H1 (cell line): ENCODE measurements at regions not wholly inside any gene's neighbourhood (a gene's known extent, or its start where the extent isn't known, plus 50 kb on each side); places are given as distances from the start of the nearest gene placed in this dataset.

Experiments
- CTCF ChIA-PET: fragments of 300-600 bp; sonication (Branson Sonifier 250); formaldehyde crosslinking; loops from one replicate; lab custom pipeline; 2021; ENCODE audit not compliant: partially characterized antibody; lab: Charles Lee
- POLR2A ChIA-PET: fragments of 300-600 bp; sonication (Branson Sonifier 250); formaldehyde crosslinking; loops from one replicate; lab custom pipeline; 2021; ENCODE audit warnings: inconsistent platforms; ENCODE audit not compliant: partially characterized antibody; lab: Charles Lee
- DNase-seq, 2 experiments: peaks; one replicate each; pipeline versions ENCODE4 v3.0.0 to v3.0.0-alpha.2; 2010 to 2022; ENCODE audit warnings: low spot score in 2 of 2, low read depth in 1 of 2, mixed read lengths in 1 of 2
- FAIRE-seq: peaks from 2 replicates; lab custom pipeline; 2011; peaks lifted over from hg19 to GRCh38; lab: Jason Lieb, UNC
- H2AFZ ChIP-seq: 2 replicates; pipeline ENCODE4 v1.8.1; 2012; ENCODE audit warnings: low read length, inconsistent platforms
- H2AK5ac ChIP-seq: 2 replicates; pipeline ENCODE4 v1.6.1; 2013; ENCODE audit warnings: low read depth, low read length
- H2BK120ac ChIP-seq: replicated peaks from 2 replicates; pipeline ENCODE3; 2013; ENCODE audit warnings: low read depth, low read length, inconsistent platforms
- H2BK12ac ChIP-seq: 2 replicates; pipeline ENCODE4 v1.6.1; 2013; ENCODE audit warnings: low read depth, low read length
- H2BK15ac ChIP-seq: 2 replicates; pipeline ENCODE4 v1.6.1; 2013; ENCODE audit warnings: low read length
- H2BK20ac ChIP-seq: 2 replicates; pipeline ENCODE4 v1.6.1; 2013; ENCODE audit warnings: low read length
- H2BK5ac ChIP-seq: 2 replicates; pipeline ENCODE4 v1.6.1; 2013; ENCODE audit warnings: low read depth, low read length
- H3K14ac ChIP-seq: 2 replicates; pipeline ENCODE4 v1.6.1; 2013; ENCODE audit warnings: inconsistent platforms; ENCODE audit not compliant: insufficient read length
- H3K18ac ChIP-seq: 2 replicates; pipeline ENCODE4 v1.6.1; 2013; ENCODE audit warnings: low read length; ENCODE audit errors: extremely low read depth
- H3K23ac ChIP-seq: 2 replicates; pipeline ENCODE4 v1.6.1; 2013; ENCODE audit warnings: inconsistent platforms; ENCODE audit not compliant: insufficient read length
- H3K23me2 ChIP-seq: 2 replicates; pipeline ENCODE4 v1.6.1; 2013; ENCODE audit warnings: low read depth, low read length
- H3K27ac ChIP-seq: 2 replicates; pipeline ENCODE4 v1.6.1; 2011; ENCODE audit warnings: low read depth, low read length, inconsistent platforms
- H3K27me3 ChIP-seq, 4 experiments: replicated peaks in 1 of 4; 1 replicate in 1 of 4; 2 replicates in 3 of 4; pipeline versions ENCODE4 v1.6.1 to v1.8.1; 2011 to 2013; ENCODE audit warnings: low read length in 3 of 4, mild to moderate bottlenecking in 3 of 4, inconsistent platforms in 2 of 4, mixed read lengths in 2 of 4, moderate library complexity in 1 of 4; ENCODE audit not compliant: control insufficient read depth in 3 of 4, insufficient read depth in 3 of 4; ENCODE audit errors: extremely low read depth in 1 of 4
- H3K36me3 ChIP-seq, 4 experiments: 2 replicates each; pipeline versions ENCODE4 v1.6.1 to v1.8.1; 2011 to 2013; ENCODE audit warnings: mild to moderate bottlenecking in 4 of 4, low read length in 3 of 4, moderate library complexity in 2 of 4, control low read depth in 1 of 4, inconsistent platforms in 1 of 4; ENCODE audit not compliant: insufficient read depth in 4 of 4, control insufficient read depth in 2 of 4
- H3K4ac ChIP-seq: replicated peaks from 2 replicates; pipeline ENCODE3; 2013; ENCODE audit warnings: low read length, low read depth, mixed read lengths, inconsistent platforms; ENCODE audit not compliant: insufficient read length
- H3K4me1 ChIP-seq, 4 experiments: replicated peaks in 1 of 4; 1 replicate in 1 of 4; 2 replicates in 3 of 4; pipeline versions ENCODE4 v1.6.1 to v1.8.1; 2011 to 2013; ENCODE audit warnings: low read length in 3 of 4, inconsistent platforms in 2 of 4, mixed read lengths in 1 of 4; ENCODE audit not compliant: insufficient read depth in 4 of 4, control insufficient read depth in 3 of 4
- H3K4me2 ChIP-seq, 2 experiments: 2 replicates each; pipeline versions ENCODE4 v1.6.1 to v1.8.1; 2011 to 2013; ENCODE audit warnings: low read depth in 2 of 2, low read length in 2 of 2, control low read depth in 1 of 2, inconsistent platforms in 1 of 2, mild to moderate bottlenecking in 1 of 2; ENCODE audit not compliant: insufficient read depth in 1 of 2
- H3K4me3 ChIP-seq, 4 experiments: fragments of 200-600, 300-600 bp in 1 of 4; sonication (generic), shearing (Covaris generic), sonication (Bioruptor Twin) in 1 of 4; 2 replicates each; pipeline versions ENCODE4 v1.5.1 to v1.8.1; 2011 to 2016; ENCODE audit warnings: low read length in 4 of 4, low read depth in 3 of 4, control low read depth in 2 of 4, inconsistent platforms in 2 of 4, mild to moderate bottlenecking in 2 of 4, mixed read lengths in 1 of 4, moderate library complexity in 1 of 4; ENCODE audit not compliant: insufficient read depth in 2 of 4; ENCODE audit errors: extremely low read depth in 1 of 4
- H3K56ac ChIP-seq: replicated peaks from 2 replicates; pipeline ENCODE3; 2013; ENCODE audit warnings: low read depth, mild to moderate bottlenecking, mixed read lengths, low read length, inconsistent platforms; ENCODE audit not compliant: insufficient read length
- H3K79me1 ChIP-seq: 2 replicates; pipeline ENCODE4 v1.6.1; 2013; ENCODE audit warnings: low read depth, low read length, control low read depth
- H3K79me2 ChIP-seq, 2 experiments: 2 replicates each; pipeline versions ENCODE4 v1.6.1 to v1.8.1; 2012 to 2013; ENCODE audit warnings: low read length in 2 of 2, mild to moderate bottlenecking in 2 of 2, inconsistent platforms in 1 of 2; ENCODE audit not compliant: insufficient read depth in 2 of 2, control insufficient read depth in 1 of 2
- H3K9ac ChIP-seq, 4 experiments: replicated peaks in 1 of 4; 1 replicate in 1 of 4; 2 replicates in 3 of 4; pipeline versions ENCODE4 v1.6.1 to v1.8.1; 2011 to 2013; ENCODE audit warnings: low read depth in 3 of 4, low read length in 3 of 4, control low read depth in 2 of 4, mild to moderate bottlenecking in 2 of 4, moderate library complexity in 2 of 4, inconsistent platforms in 1 of 4; ENCODE audit errors: extremely low read depth in 1 of 4
- H3K9me3 ChIP-seq, 2 experiments: 2 replicates each; pipeline versions ENCODE4 v1.6.1 to v1.8.1; 2012 to 2013; ENCODE audit warnings: mild to moderate bottlenecking in 2 of 2, moderate library complexity in 2 of 2, control low read depth in 1 of 2, inconsistent platforms in 1 of 2, low read depth in 1 of 2, low read length in 1 of 2, mixed read lengths in 1 of 2; ENCODE audit not compliant: insufficient read depth in 2 of 2
- H4K20me1 ChIP-seq, 2 experiments: replicated peaks in 1 of 2; 2 replicates each; pipeline versions ENCODE3 to v1.8.1; 2011 to 2013; ENCODE audit warnings: inconsistent platforms in 2 of 2, low read length in 2 of 2, mild to moderate bottlenecking in 1 of 2; ENCODE audit not compliant: insufficient read depth in 2 of 2, control insufficient read depth in 1 of 2
- H4K5ac ChIP-seq: 2 replicates; pipeline ENCODE4 v1.6.1; 2013; ENCODE audit warnings: low read length, low read depth, mixed read lengths, inconsistent platforms; ENCODE audit not compliant: insufficient read length
- H4K8ac ChIP-seq: 2 replicates; pipeline ENCODE4 v1.8.0; 2013; ENCODE audit warnings: mild to moderate bottlenecking, moderate library complexity, low read length, inconsistent platforms; ENCODE audit not compliant: insufficient read depth; ENCODE audit errors: extremely low read depth
- H4K91ac ChIP-seq: replicated peaks from 2 replicates; pipeline ENCODE3; 2013; ENCODE audit warnings: low read length, mixed read lengths, inconsistent platforms; ENCODE audit not compliant: insufficient read length
- CBX5 ChIP-seq: fragments of 300-800, 300-1000 bp; sonication (generic); IDR thresholded peaks from 2 replicates; pipeline ENCODE4 v1.7.1; 2016; ENCODE audit warnings: antibody characterized with exemption, low read length, low read depth
- CREB1 ChIP-seq: IDR thresholded peaks from 2 replicates; pipeline ENCODE4 v1.6.1; 2012; ENCODE audit warnings: inconsistent platforms
- EP300 ChIP-seq, 2 experiments: IDR thresholded peaks; 1 replicate in 1 of 2; 2 replicates in 1 of 2; pipeline ENCODE4 v1.6.1; 2011 to 2012; ENCODE audit warnings: low read depth in 2 of 2, low read length in 2 of 2, mild to moderate bottlenecking in 2 of 2, borderline replicate concordance in 1 of 2, inconsistent platforms in 1 of 2, moderate library complexity in 1 of 2
- FOSL1 ChIP-seq: IDR thresholded peaks from 2 replicates; pipeline ENCODE4 v1.6.1; 2011; ENCODE audit warnings: mild to moderate bottlenecking, low read depth, low read length, moderate library complexity; ENCODE audit not compliant: insufficient read depth
- PHF8 ChIP-seq: fragments of 200-600 bp; sonication (generic); conservative IDR thresholded peaks from 2 replicates; pipeline ENCODE4 v1.7.1; 2012; ENCODE audit warnings: low read depth, mild to moderate bottlenecking, inconsistent platforms, low read length, moderate library complexity
- POU5F1 ChIP-seq: IDR thresholded peaks from 2 replicates; pipeline ENCODE4 v1.6.1; 2011; ENCODE audit warnings: low read depth, mild to moderate bottlenecking, low read length, moderate library complexity
- SP1 ChIP-seq: IDR thresholded peaks from 2 replicates; pipeline ENCODE4 v1.6.1; 2011; ENCODE audit warnings: low read depth, low read length
- SP4 ChIP-seq: IDR thresholded peaks from 2 replicates; pipeline ENCODE4 v1.6.1; 2012; ENCODE audit warnings: low read length, inconsistent platforms
- TAF1 ChIP-seq: IDR thresholded peaks from 2 replicates; pipeline ENCODE4 v1.6.1; 2011; ENCODE audit warnings: mild to moderate bottlenecking, low read depth, low read length
- TEAD4 ChIP-seq: IDR thresholded peaks from 2 replicates; pipeline ENCODE4 v1.6.1; 2012; ENCODE audit warnings: low read depth, low read length, inconsistent platforms, mixed read lengths
- ZNF274 ChIP-seq: IDR thresholded peaks from 2 replicates; pipeline ENCODE4 v1.7.0; 2012; ENCODE audit warnings: low read length, borderline replicate concordance; ENCODE audit errors: extremely low read depth
- WGBS, 2 experiments: shearing (Covaris generic) in 1 of 2; methylation state at CpG; one replicate each; pipeline versions ENCODE4 v1.1.6 to v1.1.7; 2013 to 2015; ENCODE audit warnings: low lambda C conversion rate in 2 of 2, mixed read lengths in 2 of 2, inconsistent platforms in 1 of 2, low coverage in 1 of 2, missing lambda C conversion rate in 1 of 2; ENCODE audit not compliant: insufficient replicate concordance in 2 of 2, insufficient coverage in 1 of 2, insufficient read length in 1 of 2; ENCODE audit errors: extremely low coverage in 1 of 2, missing lambda C conversion rate in 1 of 2; 5-methylcytosine and 5-hydroxymethylcytosine counted together
- TF ChIP-seq, protein P1 (sequence below): IDR thresholded peaks from 2 replicates; pipeline ENCODE4 v1.6.1; 2011; ENCODE audit warnings: low read depth, mild to moderate bottlenecking, low read length; ENCODE audit not compliant: insufficient read depth
- TF ChIP-seq, protein P2 (sequence below): IDR thresholded peaks from 2 replicates; pipeline ENCODE4 v1.6.1; 2012; ENCODE audit warnings: inconsistent platforms
- TF ChIP-seq, protein P3 (sequence below): IDR thresholded peaks from 2 replicates; pipeline ENCODE4 v1.6.1; 2012; ENCODE audit warnings: inconsistent platforms

DNA sequence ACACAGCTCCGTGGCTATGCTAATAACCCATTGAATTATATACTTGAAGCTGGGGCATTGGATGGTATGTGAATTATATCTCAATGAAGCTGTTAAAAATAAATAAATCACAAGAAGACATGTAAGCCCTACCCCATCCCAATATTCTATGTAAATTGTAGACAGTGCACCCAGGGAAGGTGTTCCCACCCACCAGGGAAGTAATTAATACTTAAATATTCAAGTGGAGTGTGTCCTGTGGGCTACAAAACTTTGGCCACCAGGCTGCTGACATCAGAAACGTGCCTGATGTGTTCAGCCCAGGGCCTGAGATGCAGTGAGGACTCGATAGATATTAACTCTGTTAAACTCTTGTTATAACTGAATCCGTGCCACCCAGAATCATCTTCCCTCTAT is 240.4 kb upstream of the RREB1 start:
- Histone ChIP-seq H3K79me2 (no peaks in the 10 kb centered on the region), H3K23me2 (no peaks in the 10 kb centered on the region), H3K27me3 (no peaks in the 10 kb centered on the region), H2AK5ac (no peak overlapping the region), H3K27ac (no peak overlapping the region), H2BK15ac (no peak overlapping the region), H3K4me3 (no peak overlapping the region), H3K79me1 (no peaks in the 10 kb centered on the region), H3K23ac (no peak overlapping the region), H3K9me3 (no peaks in the 10 kb centered on the region), H2BK20ac (no peak overlapping the region), H2AFZ (no peak overlapping the region), H3K18ac (no peak overlapping the region), H3K56ac (no peak overlapping the region), H4K8ac (no peak overlapping the region), H2BK12ac (no peak overlapping the region), H3K4ac (no peak overlapping the region), H2BK120ac (no peak overlapping the region), H4K5ac (no peak overlapping the region), H3K4me1 (no peaks in the 10 kb centered on the region), H3K14ac (no peak overlapping the region), H4K91ac (no peak overlapping the region), H4K20me1 (no peaks in the 10 kb centered on the region), H3K36me3 (no peaks in the 10 kb centered on the region), H3K9ac (no peak overlapping the region), H3K4me2 (no peak overlapping the region), H2BK5ac (no peak overlapping the region)
- ChIA-PET CTCF (interaction anchor here (0.9 kb wide), 1 partner anchor 190 kb away, joined by 3 read pairs; no protein-coding TSS in a partner anchor), POLR2A (no interaction called here)
- WGBS, 2 experiments = 92% methylated on average over 4 of the region's 4 CpGs; no CpG with 5 or more reads in 1 of the 2 experiments
- FAIRE-seq = no peak
- DNase-seq = no peak
- TF ChIP-seq, protein P1, sequence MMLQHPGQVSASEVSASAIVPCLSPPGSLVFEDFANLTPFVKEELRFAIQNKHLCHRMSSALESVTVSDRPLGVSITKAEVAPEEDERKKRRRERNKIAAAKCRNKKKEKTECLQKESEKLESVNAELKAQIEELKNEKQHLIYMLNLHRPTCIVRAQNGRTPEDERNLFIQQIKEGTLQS = no peak
- TF ChIP-seq, protein P2, sequence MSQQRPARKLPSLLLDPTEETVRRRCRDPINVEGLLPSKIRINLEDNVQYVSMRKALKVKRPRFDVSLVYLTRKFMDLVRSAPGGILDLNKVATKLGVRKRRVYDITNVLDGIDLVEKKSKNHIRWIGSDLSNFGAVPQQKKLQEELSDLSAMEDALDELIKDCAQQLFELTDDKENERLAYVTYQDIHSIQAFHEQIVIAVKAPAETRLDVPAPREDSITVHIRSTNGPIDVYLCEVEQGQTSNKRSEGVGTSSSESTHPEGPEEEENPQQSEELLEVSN = no peak
- TF ChIP-seq SP4 = no peak
- no peak for TF ChIP-seq PHF8
- TF ChIP-seq TEAD4 = no peak
- no peak for TF ChIP-seq ZNF274
- TF ChIP-seq POU5F1 = no peak
- TF ChIP-seq, protein P3, sequence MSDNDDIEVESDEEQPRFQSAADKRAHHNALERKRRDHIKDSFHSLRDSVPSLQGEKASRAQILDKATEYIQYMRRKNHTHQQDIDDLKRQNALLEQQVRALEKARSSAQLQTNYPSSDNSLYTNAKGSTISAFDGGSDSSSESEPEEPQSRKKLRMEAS = no peak
- TF ChIP-seq CBX5 = no peak
- TF ChIP-seq CREB1 = no peak
- TF ChIP-seq SP1 = no peak
- no peak for TF ChIP-seq EP300 (IDR thresholded peaks at IDR 0.05; ENCODE audit: borderline replicate concordance in 1 of 2, low read depth in 2 of 2, low read length in 2 of 2)
- no peak for TF ChIP-seq FOSL1
- no peak for TF ChIP-seq TAF1
